IMR-90 (cell line): ENCODE measurements at regions not wholly inside any gene's neighbourhood (a gene's known extent, or its start where the extent isn't known, plus 50 kb on each side); places are given as distances from the start of the nearest gene placed in this dataset.

Source experiments
- ATAC-seq: fragments of 200-7000 bp; cut with Tn5 transposase; 2 replicates; pipeline ENCODE4 v1.9.1; 2020; ENCODE audit warnings: low read depth, mild to moderate bottlenecking, moderate library complexity
- BruUV-seq: library from RNA; stranded (reverse); fragments of 400-500 nt; replicated peaks from 2 replicates; lab custom pipeline; 2021; lab: Mats Ljungman, UMichigan
- CTCF ChIA-PET: fragments of 300-600 bp; formaldehyde crosslinking; extraction: SDS; loops from one replicate; lab custom pipeline; 2021; ENCODE audit warnings: antibody characterized with exemption; lab: Yijun Ruan, JAX
- POLR2A ChIA-PET: fragments of 300-600 bp; sonication (Branson Sonifier 250); formaldehyde crosslinking; loops from one replicate; lab custom pipeline; 2022; ENCODE audit warnings: antibody characterized with exemption; ENCODE audit not compliant: unreplicated experiment; lab: Charles Lee
- DNase-seq: peaks from one replicate; pipeline ENCODE4 v3.0.0; 2013
- H2AFZ ChIP-seq: replicated peaks from 2 replicates; pipeline ENCODE3; 2013; ENCODE audit warnings: low read length, mild to moderate bottlenecking; ENCODE audit not compliant: poor library complexity
- H2AK5ac ChIP-seq: 2 replicates; pipeline ENCODE4 v1.6.1; 2013; ENCODE audit warnings: low read depth, low read length, inconsistent platforms
- H2AK9ac ChIP-seq: replicated peaks from 2 replicates; pipeline ENCODE3; 2013; ENCODE audit warnings: mild to moderate bottlenecking, low read depth, low read length, moderate library complexity; ENCODE audit not compliant: poor library complexity
- H2BK120ac ChIP-seq: 2 replicates; pipeline ENCODE4 v1.6.1; 2013; ENCODE audit warnings: low read depth, low read length, inconsistent platforms
- H2BK15ac ChIP-seq: 3 replicates; pipeline ENCODE4 v1.6.1; 2013; ENCODE audit warnings: low read depth, low read length, inconsistent platforms
- H2BK20ac ChIP-seq: 2 replicates; pipeline ENCODE4 v1.6.1; 2013; ENCODE audit warnings: low read depth, mild to moderate bottlenecking, inconsistent platforms, low read length, moderate library complexity
- H2BK5ac ChIP-seq: 2 replicates; pipeline ENCODE4 v1.6.1; 2013; ENCODE audit warnings: mild to moderate bottlenecking, low read depth, low read length, inconsistent platforms; ENCODE audit not compliant: poor library complexity, severe bottlenecking
- H3K14ac ChIP-seq: replicated peaks from 2 replicates; pipeline ENCODE4 v1.6.1; 2013; ENCODE audit warnings: low read depth, low read length, inconsistent platforms
- H3K18ac ChIP-seq: 2 replicates; pipeline ENCODE4 v1.6.1; 2013; ENCODE audit warnings: low read depth, low read length, control low read depth
- H3K23ac ChIP-seq: 2 replicates; pipeline ENCODE4 v1.6.1; 2013; ENCODE audit warnings: low read depth, low read length, inconsistent platforms
- H3K27ac ChIP-seq: 2 replicates; pipeline ENCODE4 v1.5.1; 2013; ENCODE audit warnings: mild to moderate bottlenecking, control low read depth, low read length; ENCODE audit not compliant: insufficient read depth
- H3K27me3 ChIP-seq: 2 replicates; pipeline ENCODE4 v1.6.1; 2013; ENCODE audit warnings: low read length; ENCODE audit not compliant: control insufficient read depth, insufficient read depth
- H3K36me3 ChIP-seq: 2 replicates; pipeline ENCODE4 v1.6.1; 2013; ENCODE audit warnings: low read length, mixed read lengths; ENCODE audit not compliant: control insufficient read depth, insufficient read depth
- H3K4ac ChIP-seq: 2 replicates; pipeline ENCODE4 v1.6.1; 2013; ENCODE audit warnings: low read depth, low read length, inconsistent platforms
- H3K4me1 ChIP-seq: 2 replicates; pipeline ENCODE4 v1.6.1; 2013; ENCODE audit warnings: low read length, mixed read lengths; ENCODE audit not compliant: control insufficient read depth, insufficient read depth
- H3K4me2 ChIP-seq: 2 replicates; pipeline ENCODE4 v1.6.1; 2013; ENCODE audit warnings: low read depth, mild to moderate bottlenecking, control low read depth, low read length, moderate library complexity
- H3K4me3 ChIP-seq: 2 replicates; pipeline ENCODE4 v1.5.1; 2013; ENCODE audit warnings: low read depth, mild to moderate bottlenecking, control low read depth, low read length, moderate library complexity; ENCODE audit not compliant: insufficient read depth
- H3K56ac ChIP-seq: 2 replicates; pipeline ENCODE4 v1.6.1; 2013; ENCODE audit warnings: low read length, inconsistent platforms; ENCODE audit not compliant: insufficient read depth; ENCODE audit errors: extremely low read depth
- H3K79me1 ChIP-seq, 2 experiments: 2 replicates each; pipeline ENCODE4 v1.6.1; 2013; ENCODE audit warnings: low read length in 2 of 2, inconsistent platforms in 1 of 2, low read depth in 1 of 2
- H3K9ac ChIP-seq: 2 replicates; pipeline ENCODE4 v1.6.1; 2013; ENCODE audit warnings: low read depth, low read length, control low read depth
- H3K9me1 ChIP-seq: 2 replicates; pipeline ENCODE4 v1.6.1; 2013; ENCODE audit warnings: low read length, inconsistent platforms; ENCODE audit not compliant: insufficient read depth
- H3K9me3 ChIP-seq: 2 replicates; pipeline ENCODE4 v1.6.1; 2013; ENCODE audit warnings: low read length; ENCODE audit not compliant: control insufficient read depth, insufficient read depth
- H4K20me1 ChIP-seq: 2 replicates; pipeline ENCODE4 v1.6.1; 2013; ENCODE audit warnings: low read length, inconsistent platforms; ENCODE audit not compliant: insufficient read depth
- H4K5ac ChIP-seq: 2 replicates; pipeline ENCODE4 v1.6.1; 2013; ENCODE audit warnings: mild to moderate bottlenecking, low read depth, low read length, control low read depth
- H4K8ac ChIP-seq, 2 experiments: 2 replicates each; pipeline ENCODE4 v1.6.1; 2013; ENCODE audit warnings: low read depth in 2 of 2, low read length in 2 of 2, control low read depth in 1 of 2, inconsistent platforms in 1 of 2
- H4K91ac ChIP-seq: 2 replicates; pipeline ENCODE4 v1.6.1; 2013; ENCODE audit warnings: low read depth, low read length, inconsistent platforms; ENCODE audit not compliant: insufficient read depth
- CTCF ChIP-seq: conservative IDR thresholded peaks from 2 replicates; pipeline ENCODE4 v1.5.1; 2012; ENCODE audit warnings: mild to moderate bottlenecking, low read depth, low read length, improper control_type of control experiment
- MXI1 ChIP-seq: IDR thresholded peaks from 2 replicates; pipeline ENCODE4 v1.6.1; 2012; ENCODE audit warnings: low read depth, mild to moderate bottlenecking, low read length, moderate library complexity, borderline replicate concordance
- NFE2L2 ChIP-seq: fragments of 150-350 bp; IDR thresholded peaks from 2 replicates; pipeline ENCODE4 v1.6.1; 2016; ENCODE audit warnings: low read depth, mild to moderate bottlenecking, low read length
- POLR2A ChIP-seq: IDR thresholded peaks from 2 replicates; pipeline ENCODE4 v1.6.1; 2012; ENCODE audit warnings: mild to moderate bottlenecking, low read depth, low read length
- RAD21 ChIP-seq: IDR thresholded peaks from 2 replicates; pipeline ENCODE4 v1.6.1; 2012; ENCODE audit warnings: low read length, improper control_type of control experiment
- RFX5 ChIP-seq: IDR thresholded peaks from 2 replicates; pipeline ENCODE4 v1.8.0; 2012; ENCODE audit warnings: low read depth, mild to moderate bottlenecking, low read length, moderate library complexity
- WGBS, 2 experiments: methylation state at CpG; one replicate each; pipeline versions ENCODE4 v1.1.5 to v1.1.7; 2013; ENCODE audit warnings: missing lambda C conversion rate in 2 of 2; ENCODE audit not compliant: insufficient read length in 1 of 2; ENCODE audit errors: extremely low coverage in 2 of 2; 5-methylcytosine and 5-hydroxymethylcytosine counted together
- dilution Hi-C: fragments of 300-500 bp; cut with HindIII; formaldehyde crosslinking; loops from one replicate; pipeline ENCODE4 v1.14.3; 2018; ENCODE audit warnings: low sequenced_read_pairs; ENCODE audit not compliant: unreplicated experiment
- in situ Hi-C: fragments of 300-500 bp; cut with MboI; formaldehyde crosslinking; loops from 3 replicates; pipeline ENCODE4 v1.14.3; 2019; ENCODE audit warnings: low sequenced_read_pairs, inconsistent platforms, mixed read lengths
- intact Hi-C: fragments of 100-400 bp; cut with micrococcal nuclease; formaldehyde crosslinking; loops from 2 replicates; pipeline ENCODE4 v1.10.0; 2022

- Histone ChIP-seq H2BK20ac (no peak overlapping the region), H4K8ac (no peak overlapping the region), H3K27me3 (no peaks in the 10 kb centered on the region), H4K91ac (no peak overlapping the region), H4K20me1 (no peaks in the 10 kb centered on the region), H2AFZ (no peak overlapping the region), H3K56ac (no peak overlapping the region), H4K5ac (no peak overlapping the region), H3K23ac (no peak overlapping the region), H3K18ac (no peak overlapping the region), H3K27ac (no peak overlapping the region), H3K14ac (no peak overlapping the region), H3K79me1 (no peaks in the 10 kb centered on the region), H3K9me1 (no peaks in the 10 kb centered on the region), H3K9me3 (no peaks in the 10 kb centered on the region), H2BK5ac (no peak overlapping the region), H3K4me3 (no peak overlapping the region), H3K4me1 (no peaks in the 10 kb centered on the region), H3K4me2 (no peak overlapping the region), H2BK15ac (no peak overlapping the region), H2AK9ac (no peak overlapping the region), H2BK120ac (no peak overlapping the region), H3K9ac (no peak overlapping the region), H2AK5ac (no peak overlapping the region), H3K4ac (no peak overlapping the region), H3K36me3 (no peaks in the 10 kb centered on the region)
- intact Hi-C loops: no loop called here
- POLR2A ChIA-PET: no interaction called here
- no peak for ATAC-seq
- TF ChIP-seq CTCF (no peak), RFX5 (no peak), MXI1 (no peak), RAD21 (no peak), POLR2A (no peak), NFE2L2 (no peak)
- DNase-seq: no peak
- CTCF ChIA-PET: no interaction called here
- dilution Hi-C loops: no loop called here
- WGBS, 2 experiments: no CpG with 5 or more reads among the region's 4 CpGs
- in situ Hi-C loops: no loop called here
- BruUV-seq: no TSS peak
These were observed 286.7 kb upstream of the SLC39A10 start for GRCh38 chr2:195370167-195370943.
